HCT116 (cell line): ENCODE measurements at regions not wholly inside any gene's neighbourhood (a gene's known extent, or its start where the extent isn't known, plus 50 kb on each side); places are given as distances from the start of the nearest gene placed in this dataset.

Experiments used
- ATAC-seq: fragments of 200-7000 bp; cut with Tn5 transposase; 2 replicates; pipeline ENCODE4 v1.9.1; 2020; ENCODE audit warnings: mild to moderate bottlenecking, moderate library complexity
- BruUV-seq: library from RNA; stranded (reverse); fragments of 400-500 nt; replicated peaks from 2 replicates; lab custom pipeline; 2021; lab: Mats Ljungman, UMichigan
- CTCF ChIA-PET: fragments of 300-600 bp; sonication (Branson Sonifier 250); formaldehyde crosslinking; loops from one replicate; lab custom pipeline; 2021; ENCODE audit warnings: antibody characterized with exemption; lab: Charles Lee
- POLR2A ChIA-PET: fragments of 300-600, 350-600 bp; sonication (Branson Sonifier 250); formaldehyde crosslinking; loops from one replicate; lab custom pipeline; 2021; ENCODE audit warnings: antibody characterized with exemption; lab: Charles Lee
- RAD21 ChIA-PET, 2 experiments: fragments of 300-600 bp; sonication (Branson Sonifier 250); formaldehyde crosslinking; loops; one replicate each; lab custom pipeline; 2023; ENCODE audit warnings: low total read pairs in 2 of 2; ENCODE audit not compliant: uncharacterized antibody in 2 of 2, unreplicated experiment in 2 of 2, low non-redundant PET in 1 of 2; lab: Charles Lee
- DNase-seq: peaks from one replicate; pipeline ENCODE4 v3.0.0-alpha.2; 2010; ENCODE audit warnings: low read depth, low spot score
- H2AFZ ChIP-seq: fragments of 200-600 bp; shearing (Covaris generic), sonication (generic); 2 replicates; pipeline ENCODE4 v1.6.1; 2017; ENCODE audit warnings: low read depth, mixed run types, mixed read lengths, antibody characterized with exemption, low read length; ENCODE audit not compliant: poor library complexity, severe bottlenecking
- H3K27ac ChIP-seq: 2 replicates; pipeline ENCODE4 v1.5.1; 2012; ENCODE audit warnings: low read depth, low read length
- H3K27me3 ChIP-seq: fragments of 200-600 bp; sonication (generic); 2 replicates; pipeline ENCODE4 v1.6.1; 2016; ENCODE audit warnings: mixed run types, low read length, mixed read lengths; ENCODE audit not compliant: insufficient read depth
- H3K36me3 ChIP-seq, 2 experiments: fragments of 200-500 bp in 1 of 2; fragments of 200-600 bp in 1 of 2; sonication (Bioruptor generic) in 1 of 2; sonication (generic) in 1 of 2; 2 replicates each; pipeline versions ENCODE4 v1.5.1 to v1.6.1; 2014 to 2016; ENCODE audit warnings: low read length in 2 of 2, inconsistent platforms in 1 of 2, mixed read lengths in 1 of 2, mixed run types in 1 of 2; ENCODE audit not compliant: insufficient read depth in 2 of 2, control insufficient read depth in 1 of 2
- H3K4me1 ChIP-seq, 2 experiments: fragments of 200-600 bp in 1 of 2; sonication (generic) in 1 of 2; 2 replicates each; pipeline versions ENCODE4 v1.5.1 to v1.6.1; 2012 to 2017; ENCODE audit warnings: low read length in 2 of 2, inconsistent platforms in 1 of 2, mild to moderate bottlenecking in 1 of 2, mixed read lengths in 1 of 2, mixed run types in 1 of 2, moderate library complexity in 1 of 2; ENCODE audit not compliant: insufficient read depth in 2 of 2, control insufficient read depth in 1 of 2
- H3K4me2 ChIP-seq: fragments of 200-600 bp; sonication (generic); 2 replicates; pipeline ENCODE4 v1.6.1; 2017; ENCODE audit warnings: mixed run types, low read length, mixed read lengths
- H3K4me3 ChIP-seq, 2 experiments: fragments of 200-600 bp in 1 of 2; sonication (generic) in 1 of 2; replicated peaks in 1 of 2; 2 replicates each; pipeline ENCODE4 v1.5.1; 2011 to 2016; ENCODE audit warnings: low read length in 2 of 2, control low read depth in 1 of 2, low read depth in 1 of 2, mild to moderate bottlenecking in 1 of 2, mixed read lengths in 1 of 2, mixed run types in 1 of 2
- H3K79me2 ChIP-seq: fragments of 200-600 bp; sonication (generic); 2 replicates; pipeline ENCODE4 v1.6.1; 2017; ENCODE audit warnings: mild to moderate bottlenecking, mixed run types, low read length, moderate library complexity, mixed read lengths; ENCODE audit not compliant: insufficient read depth
- H3K9ac ChIP-seq: fragments of 200-600 bp; sonication (generic); 2 replicates; pipeline ENCODE4 v1.6.1; 2016; ENCODE audit warnings: low read length, mixed read lengths
- H3K9me2 ChIP-seq: fragments of 200-600 bp; sonication (generic), shearing (Covaris generic); 2 replicates; pipeline ENCODE4 v1.6.1; 2017; ENCODE audit warnings: mixed run types, mild to moderate bottlenecking, moderate library complexity; ENCODE audit not compliant: insufficient read depth
- H3K9me3 ChIP-seq, 2 experiments: fragments of 200-500 bp in 1 of 2; fragments of 200-600 bp in 1 of 2; sonication (Bioruptor generic) in 1 of 2; sonication (generic) in 1 of 2; 2 replicates each; pipeline ENCODE4 v1.6.1; 2014 to 2017; ENCODE audit warnings: low read length in 2 of 2, mixed read lengths in 2 of 2, inconsistent platforms in 1 of 2, low read depth in 1 of 2, mild to moderate bottlenecking in 1 of 2, mixed run types in 1 of 2, moderate library complexity in 1 of 2; ENCODE audit not compliant: control insufficient read depth in 1 of 2, insufficient read depth in 1 of 2
- H4K20me1 ChIP-seq: fragments of 200-600 bp; sonication (generic), shearing (Covaris generic); 2 replicates; pipeline ENCODE4 v1.6.1; 2017; ENCODE audit warnings: mixed run types, mild to moderate bottlenecking, moderate library complexity; ENCODE audit not compliant: insufficient read depth
- ELF1 ChIP-seq: IDR thresholded peaks from 2 replicates; pipeline ENCODE4 v1.6.1; 2012; ENCODE audit warnings: low read depth, borderline replicate concordance
- EZH2 ChIP-seq: fragments of 200-600 bp; sonication (generic); IDR thresholded peaks from 2 replicates; pipeline ENCODE4 v1.6.1; 2017; ENCODE audit warnings: antibody characterized with exemption, mixed run types
- FOSL1 ChIP-seq: IDR thresholded peaks from 2 replicates; pipeline ENCODE4 v1.6.1; 2012; ENCODE audit warnings: low read depth
- JUND ChIP-seq: IDR thresholded peaks from 2 replicates; pipeline ENCODE4 v1.6.1; 2012
- POLR2A ChIP-seq: IDR thresholded peaks from 2 replicates; pipeline ENCODE4 v1.7.0; 2011; ENCODE audit warnings: borderline replicate concordance; ENCODE audit not compliant: insufficient read depth, insufficient read length; ENCODE audit errors: extremely low read depth
- RAD21 ChIP-seq: IDR thresholded peaks from 2 replicates; pipeline ENCODE4 v1.6.1; 2012; ENCODE audit warnings: low read depth, mild to moderate bottlenecking
- SIN3A ChIP-seq: IDR thresholded peaks from 2 replicates; pipeline ENCODE4 v1.6.1; 2012; ENCODE audit warnings: low read depth
- SP1 ChIP-seq: IDR thresholded peaks from 2 replicates; pipeline ENCODE4 v1.6.1; 2012; ENCODE audit warnings: low read depth
- SRF ChIP-seq: IDR thresholded peaks from 2 replicates; pipeline ENCODE4 v1.6.1; 2012; ENCODE audit warnings: low read depth
- ZFX ChIP-seq: fragments of 450-650 bp; IDR thresholded peaks from 2 replicates; pipeline ENCODE4 v1.6.1; 2017
- ZNF274 ChIP-seq: fragments of 200-500 bp; sonication (Bioruptor generic); IDR thresholded peaks from 2 replicates; pipeline ENCODE4 v1.6.1; 2014; ENCODE audit warnings: mild to moderate bottlenecking, low read depth, low read length, inconsistent platforms
- intact Hi-C: fragments of 100-400 bp; cut with micrococcal nuclease; formaldehyde crosslinking; loops from 2 replicates; pipeline ENCODE4 v1.10.0; 2022
- TF ChIP-seq, protein P1 (sequence below): IDR thresholded peaks from 2 replicates; pipeline ENCODE4 v1.6.1; 2012
- TF ChIP-seq, protein P2 (sequence below): IDR thresholded peaks from 2 replicates; pipeline ENCODE4 v1.6.1; 2011; ENCODE audit warnings: mild to moderate bottlenecking, low read length, moderate library complexity; ENCODE audit not compliant: insufficient replicate concordance; ENCODE audit errors: extremely low read depth
- TF ChIP-seq, protein P3 (sequence below), 3 experiments: fragments of 200-600 bp in 1 of 3; sonication (generic) in 1 of 3; IDR thresholded peaks in 2 of 3; conservative IDR thresholded peaks in 1 of 3; 2 replicates each; pipeline ENCODE4 v1.5.1; 2012 to 2017; ENCODE audit warnings: low read depth in 2 of 3, low read length in 2 of 3, antibody characterized with exemption in 1 of 3, borderline replicate concordance in 1 of 3, control low read depth in 1 of 3, mild to moderate bottlenecking in 1 of 3, mixed read lengths in 1 of 3, mixed run types in 1 of 3, moderate library complexity in 1 of 3; ENCODE audit not compliant: insufficient read depth in 1 of 3

- intact Hi-C loops = no loop called here
- ChIA-PET POLR2A (no interaction called here), RAD21 (no interaction called here), CTCF (no interaction called here)
- no peaks in the 10 kb centered on the region for H3K27me3 ChIP-seq
- no peak for ATAC-seq
- H3K9me2 ChIP-seq = no peaks in the 10 kb centered on the region
- BruUV-seq = no TSS peak
- no peaks in the 10 kb centered on the region for H4K20me1 ChIP-seq
- H3K4me2 ChIP-seq = no peak overlapping the region
- H3K36me3 ChIP-seq = no peaks in the 10 kb centered on the region
- no peak overlapping the region for H3K4me3 ChIP-seq
- H3K79me2 ChIP-seq = no peaks in the 10 kb centered on the region
- no peaks in the 10 kb centered on the region for H3K4me1 ChIP-seq
- no peaks in the 10 kb centered on the region; a peak in 2 of 4 replicates for H3K9me3 ChIP-seq
- TF ChIP-seq POLR2A (no peak), SRF (no peak), FOSL1 (no peak), ZFX (no peak), ELF1 (no peak), EZH2 (no peak), SP1 (no peak), SIN3A (no peak), JUND (no peak), ZNF274 (no peak), RAD21 (no peak)
- TF ChIP-seq, protein P1, sequence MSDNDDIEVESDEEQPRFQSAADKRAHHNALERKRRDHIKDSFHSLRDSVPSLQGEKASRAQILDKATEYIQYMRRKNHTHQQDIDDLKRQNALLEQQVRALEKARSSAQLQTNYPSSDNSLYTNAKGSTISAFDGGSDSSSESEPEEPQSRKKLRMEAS = no peak
- TF ChIP-seq, protein P2, sequence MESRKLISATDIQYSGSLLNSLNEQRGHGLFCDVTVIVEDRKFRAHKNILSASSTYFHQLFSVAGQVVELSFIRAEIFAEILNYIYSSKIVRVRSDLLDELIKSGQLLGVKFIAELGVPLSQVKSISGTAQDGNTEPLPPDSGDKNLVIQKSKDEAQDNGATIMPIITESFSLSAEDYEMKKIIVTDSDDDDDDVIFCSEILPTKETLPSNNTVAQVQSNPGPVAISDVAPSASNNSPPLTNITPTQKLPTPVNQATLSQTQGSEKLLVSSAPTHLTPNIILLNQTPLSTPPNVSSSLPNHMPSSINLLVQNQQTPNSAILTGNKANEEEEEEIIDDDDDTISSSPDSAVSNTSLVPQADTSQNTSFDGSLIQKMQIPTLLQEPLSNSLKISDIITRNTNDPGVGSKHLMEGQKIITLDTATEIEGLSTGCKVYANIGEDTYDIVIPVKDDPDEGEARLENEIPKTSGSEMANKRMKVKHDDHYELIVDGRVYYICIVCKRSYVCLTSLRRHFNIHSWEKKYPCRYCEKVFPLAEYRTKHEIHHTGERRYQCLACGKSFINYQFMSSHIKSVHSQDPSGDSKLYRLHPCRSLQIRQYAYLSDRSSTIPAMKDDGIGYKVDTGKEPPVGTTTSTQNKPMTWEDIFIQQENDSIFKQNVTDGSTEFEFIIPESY = no peak
- TF ChIP-seq, protein P3, sequence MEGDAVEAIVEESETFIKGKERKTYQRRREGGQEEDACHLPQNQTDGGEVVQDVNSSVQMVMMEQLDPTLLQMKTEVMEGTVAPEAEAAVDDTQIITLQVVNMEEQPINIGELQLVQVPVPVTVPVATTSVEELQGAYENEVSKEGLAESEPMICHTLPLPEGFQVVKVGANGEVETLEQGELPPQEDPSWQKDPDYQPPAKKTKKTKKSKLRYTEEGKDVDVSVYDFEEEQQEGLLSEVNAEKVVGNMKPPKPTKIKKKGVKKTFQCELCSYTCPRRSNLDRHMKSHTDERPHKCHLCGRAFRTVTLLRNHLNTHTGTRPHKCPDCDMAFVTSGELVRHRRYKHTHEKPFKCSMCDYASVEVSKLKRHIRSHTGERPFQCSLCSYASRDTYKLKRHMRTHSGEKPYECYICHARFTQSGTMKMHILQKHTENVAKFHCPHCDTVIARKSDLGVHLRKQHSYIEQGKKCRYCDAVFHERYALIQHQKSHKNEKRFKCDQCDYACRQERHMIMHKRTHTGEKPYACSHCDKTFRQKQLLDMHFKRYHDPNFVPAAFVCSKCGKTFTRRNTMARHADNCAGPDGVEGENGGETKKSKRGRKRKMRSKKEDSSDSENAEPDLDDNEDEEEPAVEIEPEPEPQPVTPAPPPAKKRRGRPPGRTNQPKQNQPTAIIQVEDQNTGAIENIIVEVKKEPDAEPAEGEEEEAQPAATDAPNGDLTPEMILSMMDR (IDR thresholded peaks at IDR 0.05 in 2 of 3, conservative IDR thresholded peaks at IDR 0.05 in 1 of 3; ENCODE audit: borderline replicate concordance in 1 of 3, insufficient read depth in 1 of 3, low read depth in 2 of 3, low read length in 2 of 3) = no peak
- no peak for DNase-seq
- H3K27ac ChIP-seq = no peak overlapping the region
- no peak overlapping the region for H3K9ac ChIP-seq
- no peak overlapping the region for H2AFZ ChIP-seq
These were observed 281.1 kb downstream of the MBD2 start for GRCh38 chr18:53943326-53943860.
